B cell (primary cell): ENCODE measurements at regions not wholly inside any gene's neighbourhood (a gene's known extent, or its start where the extent isn't known, plus 50 kb on each side); places are given as distances from the start of the nearest gene placed in this dataset.
"Not testable (repeated sequence)": the region's sequence is repeated elsewhere in the genome, so short reads cannot be mapped to it uniquely, and the experiment has no call there.

Experiments used
- EZH2 ChIP-seq: IDR thresholded peaks from 2 replicates; pipeline ENCODE4 v1.6.1; 2012; ENCODE audit warnings: borderline replicate concordance, low read depth, mild to moderate bottlenecking, moderate library complexity, low read length; ENCODE audit not compliant: insufficient read depth, poor library complexity, severe bottlenecking
- TF ChIP-seq, protein P1 (sequence below): fragments of 200-600 bp; IDR thresholded peaks from one replicate; pipeline ENCODE4 v1.8.0; 2022; ENCODE audit warnings: antibody characterized with exemption, mild to moderate bottlenecking

DNA sequence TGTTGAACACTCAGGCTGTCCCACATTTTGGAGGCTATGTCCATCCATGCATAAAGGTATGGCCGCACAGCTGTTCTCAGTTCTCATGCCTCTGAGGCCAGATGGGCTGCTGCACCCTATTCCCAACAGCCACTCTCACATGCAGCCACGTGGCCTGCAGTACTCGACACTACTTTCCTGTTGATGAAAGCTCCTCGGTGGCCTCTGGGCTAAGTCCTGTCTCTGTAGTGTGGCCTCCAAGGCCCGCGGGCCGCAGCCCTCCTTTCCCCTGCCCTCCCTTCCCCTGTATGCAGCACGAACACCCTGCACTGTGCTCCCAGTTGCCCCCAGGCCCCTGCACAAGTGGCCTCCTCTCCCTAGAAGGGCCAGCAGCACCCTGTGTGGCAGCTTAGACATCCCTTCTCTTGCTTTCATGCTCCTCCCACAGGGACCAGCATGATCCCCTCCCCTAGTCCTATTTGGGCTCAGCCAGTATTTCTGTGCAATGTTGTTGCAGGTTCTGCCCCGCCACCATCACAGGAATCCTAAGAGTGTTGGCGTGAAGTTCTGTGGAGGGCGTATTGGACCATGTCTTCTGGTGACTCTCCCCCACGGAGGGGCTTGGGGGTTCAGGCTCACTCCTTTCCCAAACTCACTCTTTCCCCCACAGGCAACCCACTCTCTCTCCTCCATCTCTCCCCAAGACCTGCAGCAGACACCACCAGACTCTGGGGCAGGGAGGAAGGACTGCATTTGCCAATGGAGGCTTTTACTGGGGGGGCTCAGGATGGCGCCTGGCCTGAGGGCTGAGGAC lies 1071.2 kb downstream of the RPIA start:
- TF ChIP-seq, protein P1, sequence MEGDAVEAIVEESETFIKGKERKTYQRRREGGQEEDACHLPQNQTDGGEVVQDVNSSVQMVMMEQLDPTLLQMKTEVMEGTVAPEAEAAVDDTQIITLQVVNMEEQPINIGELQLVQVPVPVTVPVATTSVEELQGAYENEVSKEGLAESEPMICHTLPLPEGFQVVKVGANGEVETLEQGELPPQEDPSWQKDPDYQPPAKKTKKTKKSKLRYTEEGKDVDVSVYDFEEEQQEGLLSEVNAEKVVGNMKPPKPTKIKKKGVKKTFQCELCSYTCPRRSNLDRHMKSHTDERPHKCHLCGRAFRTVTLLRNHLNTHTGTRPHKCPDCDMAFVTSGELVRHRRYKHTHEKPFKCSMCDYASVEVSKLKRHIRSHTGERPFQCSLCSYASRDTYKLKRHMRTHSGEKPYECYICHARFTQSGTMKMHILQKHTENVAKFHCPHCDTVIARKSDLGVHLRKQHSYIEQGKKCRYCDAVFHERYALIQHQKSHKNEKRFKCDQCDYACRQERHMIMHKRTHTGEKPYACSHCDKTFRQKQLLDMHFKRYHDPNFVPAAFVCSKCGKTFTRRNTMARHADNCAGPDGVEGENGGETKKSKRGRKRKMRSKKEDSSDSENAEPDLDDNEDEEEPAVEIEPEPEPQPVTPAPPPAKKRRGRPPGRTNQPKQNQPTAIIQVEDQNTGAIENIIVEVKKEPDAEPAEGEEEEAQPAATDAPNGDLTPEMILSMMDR = not testable (repeated sequence)
- not testable (repeated sequence) for TF ChIP-seq EZH2
